MM.1S (cell line): ENCODE measurements at regions not wholly inside any gene's neighbourhood (a gene's known extent, or its start where the extent isn't known, plus 50 kb on each side); places are given as distances from the start of the nearest gene placed in this dataset.

ENCODE experiments used
- DNase-seq: peaks from one replicate; pipeline ENCODE4 v3.0.0-alpha.2; 2015
- H2AFZ ChIP-seq: fragments of 300-600 bp; sonication (generic); 2 replicates; pipeline ENCODE4 v1.6.0; 2016; ENCODE audit warnings: antibody characterized with exemption, low read length
- H3F3A ChIP-seq: fragments of 300-600 bp; sonication (generic); 2 replicates; pipeline ENCODE4 v1.6.1; 2016; ENCODE audit warnings: mild to moderate bottlenecking, antibody characterized with exemption, low read length, moderate library complexity, mixed read lengths; ENCODE audit not compliant: insufficient read depth
- H3K27ac ChIP-seq: fragments of 300-600 bp; sonication (generic); 2 replicates; pipeline ENCODE4 v1.5.1; 2016; ENCODE audit warnings: mild to moderate bottlenecking, low read length
- H3K27me3 ChIP-seq: fragments of 300-600 bp; sonication (generic); replicated peaks from 2 replicates; pipeline ENCODE4 v1.6.0; 2016; ENCODE audit warnings: low read length; ENCODE audit not compliant: insufficient read depth
- H3K36me3 ChIP-seq: fragments of 300-600 bp; sonication (generic); replicated peaks from 2 replicates; pipeline ENCODE4 v1.6.1; 2016; ENCODE audit warnings: mild to moderate bottlenecking, low read length, mixed read lengths; ENCODE audit not compliant: insufficient read depth
- H3K4me1 ChIP-seq: fragments of 300-600 bp; sonication (generic); 2 replicates; pipeline ENCODE4 v1.6.1; 2016; ENCODE audit warnings: low read length, mixed read lengths
- H3K4me2 ChIP-seq: fragments of 300-600 bp; sonication (generic); 2 replicates; pipeline ENCODE4 v1.6.0; 2016; ENCODE audit warnings: low read depth, low read length
- H3K4me3 ChIP-seq: fragments of 300-600 bp; sonication (generic); 2 replicates; pipeline ENCODE4 v1.5.1; 2016; ENCODE audit warnings: low read length, mixed read lengths
- H3K79me2 ChIP-seq: fragments of 300-600 bp; sonication (generic); 2 replicates; pipeline ENCODE4 v1.6.1; 2016; ENCODE audit warnings: mixed run types, low read length, mixed read lengths
- H3K9ac ChIP-seq: fragments of 300-600 bp; sonication (generic); 2 replicates; pipeline ENCODE4 v1.6.1; 2016; ENCODE audit warnings: low read length, mixed read lengths
- H3K9me2 ChIP-seq: fragments of 300-600 bp; sonication (generic); replicated peaks from 2 replicates; pipeline ENCODE4 v1.6.1; 2016; ENCODE audit warnings: mild to moderate bottlenecking, low read length, mixed read lengths; ENCODE audit not compliant: insufficient read depth
- H3K9me3 ChIP-seq: fragments of 300-600 bp; sonication (generic); replicated peaks from 2 replicates; pipeline ENCODE4 v1.6.1; 2016; ENCODE audit warnings: mild to moderate bottlenecking, low read length, mixed read lengths; ENCODE audit not compliant: insufficient read depth
- H4K20me1 ChIP-seq: fragments of 300-600 bp; sonication (generic); 2 replicates; pipeline ENCODE4 v1.6.1; 2016; ENCODE audit warnings: mild to moderate bottlenecking, low read length, moderate library complexity, mixed read lengths; ENCODE audit not compliant: insufficient read depth
- CTCF ChIP-seq: fragments of 300-600 bp; sonication (generic); IDR thresholded peaks from 2 replicates; pipeline ENCODE4 v1.5.1; 2016; ENCODE audit warnings: antibody characterized with exemption, low read length, mixed read lengths
- EZH2 ChIP-seq: fragments of 300-600 bp; sonication (generic); optimal IDR thresholded peaks from 2 replicates; pipeline ENCODE3; 2017; ENCODE audit warnings: low read depth, mild to moderate bottlenecking, antibody characterized with exemption, low read length, mixed read lengths
- EZH2phosphoT487 ChIP-seq: fragments of 300-600 bp; sonication (generic); IDR thresholded peaks from 2 replicates; pipeline ENCODE4 v1.6.1; 2018; ENCODE audit warnings: antibody characterized with exemption, low read length

- Histone ChIP-seq H3K36me3 (no peaks in the 10 kb centered on the region), H3K27me3 (peaks cover 26% of the 10 kb centered on the region), H3K4me2 (no peak overlapping the region), H3K79me2 (no peaks in the 10 kb centered on the region), H3K27ac (no peak overlapping the region), H4K20me1 (no peaks in the 10 kb centered on the region), H2AFZ (no peak overlapping the region), H3K4me1 (peaks cover 7% of the 10 kb centered on the region), H3K9ac (no peak overlapping the region), H3F3A (peaks cover 7% of the 10 kb centered on the region), H3K9me3 (no peaks in the 10 kb centered on the region), H3K9me2 (no peaks in the 10 kb centered on the region), H3K4me3 (no peak overlapping the region)
- no peak for DNase-seq
- TF ChIP-seq CTCF (no peak), EZH2phosphoT487 (no peak), EZH2 (no peak)
Observed at GRCh38 chr4:96097040-96097607, 257.2 kb downstream of the PDHA2 start.

- Histone ChIP-seq H2AFZ (no peak overlapping the region), H4K20me1 (no peaks in the 10 kb centered on the region), H3K9me3 (no peaks in the 10 kb centered on the region), H3F3A (peaks cover 2% of the 10 kb centered on the region), H3K79me2 (no peaks in the 10 kb centered on the region), H3K9me2 (no peaks in the 10 kb centered on the region), H3K4me2 (no peak overlapping the region), H3K4me3 (no peak overlapping the region), H3K36me3 (no peaks in the 10 kb centered on the region), H3K4me1 (peaks cover 2% of the 10 kb centered on the region), H3K27ac (no peak overlapping the region), H3K9ac (no peak overlapping the region), H3K27me3 (peaks cover 26% of the 10 kb centered on the region)
- no peak for TF ChIP-seq EZH2
- TF ChIP-seq EZH2phosphoT487, result no peak
- TF ChIP-seq CTCF, result no peak
- DNase-seq, result no peak
Observed at GRCh38 chr4:96097693-96098092, 257.8 kb downstream of the PDHA2 start.

- no peak overlapping the region for H3K27ac ChIP-seq
Observed at GRCh38 chr4:96099031-96099430, 259.1 kb downstream of the PDHA2 start.

More at GRCh38 chr4:96099031-96099430, 259.1 kb downstream of the PDHA2 start:
- no peak overlapping the region for H3K9ac ChIP-seq
- DNase-seq, result no peak
- H3K4me3 ChIP-seq, result no peak overlapping the region
- H3K4me2 ChIP-seq, result no peak overlapping the region
- H2AFZ ChIP-seq, result no peak overlapping the region
- H3K79me2 ChIP-seq, result no peaks in the 10 kb centered on the region
- H3K27me3 ChIP-seq, result peaks cover 15% of the 10 kb centered on the region
- H3K9me3 ChIP-seq, result no peaks in the 10 kb centered on the region
- no peaks in the 10 kb centered on the region for H3K36me3 ChIP-seq
- TF ChIP-seq CTCF (no peak), EZH2phosphoT487 (no peak), EZH2 (no peak)
- no peaks in the 10 kb centered on the region for H4K20me1 ChIP-seq
- no peaks in the 10 kb centered on the region for H3K4me1 ChIP-seq
- H3K9me2 ChIP-seq, result no peaks in the 10 kb centered on the region
- no peaks in the 10 kb centered on the region for H3F3A ChIP-seq
